ENCODE measurements at regions not wholly inside any gene's neighbourhood (a gene's known extent, or its start where the extent isn't known, plus 50 kb on each side); places are given as distances from the start of the nearest gene placed in this dataset.

DNA sequence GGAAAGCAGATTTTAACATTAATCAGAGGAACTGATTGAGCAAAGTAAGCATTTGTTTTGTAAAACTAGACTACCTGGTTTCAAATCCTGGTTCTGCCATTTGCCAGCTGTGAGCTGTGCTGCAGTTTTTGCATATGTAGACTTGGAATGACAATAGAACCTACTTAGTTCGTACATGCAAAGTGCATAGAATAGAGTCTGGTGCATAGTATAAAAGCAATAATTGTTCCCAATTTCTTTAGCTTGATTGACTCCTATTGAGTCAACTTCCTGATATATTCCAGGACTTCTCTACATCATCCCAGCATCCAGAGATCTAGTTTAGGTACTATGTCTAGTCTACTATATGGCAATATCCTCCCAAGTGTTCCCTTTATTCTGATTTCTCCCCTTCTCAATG lies 144.4 kb upstream of the FGGY start:
- TF ChIP-seq, protein P1, sequence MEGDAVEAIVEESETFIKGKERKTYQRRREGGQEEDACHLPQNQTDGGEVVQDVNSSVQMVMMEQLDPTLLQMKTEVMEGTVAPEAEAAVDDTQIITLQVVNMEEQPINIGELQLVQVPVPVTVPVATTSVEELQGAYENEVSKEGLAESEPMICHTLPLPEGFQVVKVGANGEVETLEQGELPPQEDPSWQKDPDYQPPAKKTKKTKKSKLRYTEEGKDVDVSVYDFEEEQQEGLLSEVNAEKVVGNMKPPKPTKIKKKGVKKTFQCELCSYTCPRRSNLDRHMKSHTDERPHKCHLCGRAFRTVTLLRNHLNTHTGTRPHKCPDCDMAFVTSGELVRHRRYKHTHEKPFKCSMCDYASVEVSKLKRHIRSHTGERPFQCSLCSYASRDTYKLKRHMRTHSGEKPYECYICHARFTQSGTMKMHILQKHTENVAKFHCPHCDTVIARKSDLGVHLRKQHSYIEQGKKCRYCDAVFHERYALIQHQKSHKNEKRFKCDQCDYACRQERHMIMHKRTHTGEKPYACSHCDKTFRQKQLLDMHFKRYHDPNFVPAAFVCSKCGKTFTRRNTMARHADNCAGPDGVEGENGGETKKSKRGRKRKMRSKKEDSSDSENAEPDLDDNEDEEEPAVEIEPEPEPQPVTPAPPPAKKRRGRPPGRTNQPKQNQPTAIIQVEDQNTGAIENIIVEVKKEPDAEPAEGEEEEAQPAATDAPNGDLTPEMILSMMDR (IDR thresholded peaks at IDR 0.05), result no peak
- TF ChIP-seq POLR2AphosphoS5 (IDR thresholded peaks at IDR 0.05), result no peak
- TF ChIP-seq POLR2A (IDR thresholded peaks at IDR 0.05), result no peak

All from sigmoid colon (tissue), 4 donors.